Heart left ventricle (tissue), 13 donors: ENCODE measurements at regions not wholly inside any gene's neighbourhood (a gene's known extent, or its start where the extent isn't known, plus 50 kb on each side); places are given as distances from the start of the nearest gene placed in this dataset.

Source experiments
- POLR2A ChIP-seq, 2 donors: fragments of 450-650 bp; IDR thresholded peaks; one replicate each; pipeline ENCODE4 v1.6.1; 2017; ENCODE audit warnings: antibody characterized with exemption in 2 of 2, mild to moderate bottlenecking in 2 of 2, moderate library complexity in 2 of 2
- TF ChIP-seq, protein P1 (sequence below), 12 donors: fragments of 200-600 bp; sonication (generic) in 4 of 12; IDR thresholded peaks; one replicate each; pipeline versions ENCODE4 v1.5.0 to v1.8.0; 2018 to 2022; ENCODE audit warnings: antibody characterized with exemption in 12 of 12, mild to moderate bottlenecking in 5 of 12
- donor health status: ischemic (EF 13 %, LVEDD 7.1; RV severe dilation, severe dysfunction).
- donor health status: DM: no; HTN: yes; CAD: no.
- donor health status: DM: no; HTN: no; CAD: no.
- donor health status: ischemic (EF 25% LVEDD 6.9; RV normal size, moderate dysfunction).
- donor health status: ischemic (EF 25% LVEDD 5.7; RV mildly dilated, moderate dysfunction).
- donor health status: ischemic (EF 35%, LVEDD 5.7; RV mildly dilated, moderate dysfunction).
- donor health status: nonischemic (EF 11% LVEDD 7.7; RV severe dilation, severe dysfunction).
- donor health status: DM: yes; HTN: yes; CAD: no.
- donor health status: PGD.
- donor health status: ischemic (EF 29% LVEDD 5.4; RV normal size, mild dysfunction).
- donor health status: nonischemic (EF 23%, LVEDD 6.1; RV moderate dilation, normal function).

DNA sequence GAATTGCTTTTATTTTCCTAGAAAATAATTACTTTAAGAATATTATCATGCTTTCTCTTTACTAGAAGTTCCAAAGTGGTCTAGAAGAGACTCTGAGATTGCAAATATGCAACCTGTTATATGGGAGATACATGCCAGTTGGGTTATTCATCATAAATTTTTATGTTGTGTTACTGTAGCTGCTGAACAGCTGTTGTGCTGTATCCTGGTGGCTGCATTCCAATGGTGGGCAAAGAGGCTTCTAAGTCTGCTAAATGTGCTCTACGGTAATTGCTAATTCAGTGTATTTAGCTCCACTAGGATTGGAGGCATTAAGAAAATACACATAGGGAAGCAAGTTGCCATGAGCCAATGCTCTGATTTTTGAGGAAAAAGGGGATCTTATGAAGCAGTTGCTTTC is 409.0 kb downstream of the TUSC7 start:
- TF ChIP-seq, protein P1, sequence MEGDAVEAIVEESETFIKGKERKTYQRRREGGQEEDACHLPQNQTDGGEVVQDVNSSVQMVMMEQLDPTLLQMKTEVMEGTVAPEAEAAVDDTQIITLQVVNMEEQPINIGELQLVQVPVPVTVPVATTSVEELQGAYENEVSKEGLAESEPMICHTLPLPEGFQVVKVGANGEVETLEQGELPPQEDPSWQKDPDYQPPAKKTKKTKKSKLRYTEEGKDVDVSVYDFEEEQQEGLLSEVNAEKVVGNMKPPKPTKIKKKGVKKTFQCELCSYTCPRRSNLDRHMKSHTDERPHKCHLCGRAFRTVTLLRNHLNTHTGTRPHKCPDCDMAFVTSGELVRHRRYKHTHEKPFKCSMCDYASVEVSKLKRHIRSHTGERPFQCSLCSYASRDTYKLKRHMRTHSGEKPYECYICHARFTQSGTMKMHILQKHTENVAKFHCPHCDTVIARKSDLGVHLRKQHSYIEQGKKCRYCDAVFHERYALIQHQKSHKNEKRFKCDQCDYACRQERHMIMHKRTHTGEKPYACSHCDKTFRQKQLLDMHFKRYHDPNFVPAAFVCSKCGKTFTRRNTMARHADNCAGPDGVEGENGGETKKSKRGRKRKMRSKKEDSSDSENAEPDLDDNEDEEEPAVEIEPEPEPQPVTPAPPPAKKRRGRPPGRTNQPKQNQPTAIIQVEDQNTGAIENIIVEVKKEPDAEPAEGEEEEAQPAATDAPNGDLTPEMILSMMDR (IDR thresholded peaks at IDR 0.05), result no peak
- TF ChIP-seq POLR2A (IDR thresholded peaks at IDR 0.05), result no peak
